AG08396 (cell line): ENCODE measurements at regions not wholly inside any gene's neighbourhood (a gene's known extent, or its start where the extent isn't known, plus 50 kb on each side); places are given as distances from the start of the nearest gene placed in this dataset.
"Not testable (repeated sequence)": the region's sequence is repeated elsewhere in the genome, so short reads cannot be mapped to it uniquely, and the experiment has no call there.

Experiments used
- DNase-seq: peaks from one replicate; pipeline ENCODE4 v3.0.0; 2012; ENCODE audit warnings: low spot score, mixed read lengths

DNA sequence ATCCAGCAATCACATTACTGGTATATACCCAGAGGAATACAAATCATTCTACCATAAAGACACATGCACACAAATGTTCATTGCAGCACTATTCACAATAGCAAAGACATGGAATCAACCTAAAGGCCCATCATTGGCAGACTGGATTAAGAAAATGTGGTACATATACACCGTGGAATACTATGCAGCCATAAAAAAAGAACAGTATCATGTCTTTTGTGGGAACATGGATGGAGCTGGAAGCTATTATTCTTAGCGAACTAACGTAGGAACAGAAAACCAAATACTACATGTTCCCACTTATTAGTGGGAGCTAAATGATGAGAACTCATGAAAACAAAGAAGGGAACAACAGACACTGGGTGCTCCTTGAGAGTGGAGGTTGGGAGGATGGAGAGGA, 60.9 kb downstream of the PGRMC1 start:
- DNase-seq, result not testable (repeated sequence)

- not testable (repeated sequence) for DNase-seq
Measured at GRCh38 chrX:119299812-119300211, 63.7 kb downstream of the PGRMC1 start.

GRCh38 chrX:119303137-119303536, 67.1 kb downstream of the PGRMC1 start:
- no peak for DNase-seq

DNA sequence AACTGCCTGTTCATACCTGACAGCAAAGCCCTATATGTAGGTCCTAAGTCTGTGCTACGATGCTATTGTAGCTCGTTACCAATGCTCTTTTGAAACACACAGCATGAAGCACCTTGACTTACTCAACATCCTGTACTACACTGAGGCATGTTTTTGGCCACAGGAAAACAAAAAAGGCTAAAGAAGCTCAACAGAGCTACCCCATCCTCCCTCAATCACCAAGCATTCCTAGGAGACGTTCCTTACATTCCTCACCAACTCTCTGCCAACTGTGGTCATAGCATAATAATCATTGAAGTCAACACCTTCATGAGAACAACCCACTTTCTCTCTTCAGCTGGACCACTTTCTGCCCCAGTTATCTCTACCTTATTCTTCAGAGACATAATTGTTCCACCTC, 73.7 kb upstream of the SLC25A43 start:
- peak; percentile 17 for DNase-seq

GRCh38 chrX:119331873-119332272, 67.3 kb upstream of the SLC25A43 start:
- not testable (repeated sequence) for DNase-seq

GRCh38 chrX:119332855-119333720, 66.0 kb upstream of the SLC25A43 start:
- not testable (repeated sequence) for DNase-seq

DNA sequence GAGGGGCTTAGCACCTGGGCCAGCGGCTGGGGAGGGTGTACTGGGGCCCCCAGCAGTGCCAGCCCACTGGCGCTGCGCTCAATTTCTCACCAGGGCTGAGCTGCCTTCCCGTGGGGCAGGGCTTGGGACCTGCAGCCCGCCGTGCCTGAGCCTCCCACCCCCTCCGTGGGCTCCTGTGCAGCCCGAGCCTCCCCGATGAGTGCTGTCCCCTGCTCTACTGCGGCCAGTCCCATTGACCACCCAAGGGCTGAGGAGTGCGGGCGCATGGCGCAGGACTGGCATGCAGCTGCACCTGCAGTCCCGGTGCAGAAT, 65.5 kb upstream of the SLC25A43 start:
- DNase-seq, result not testable (repeated sequence)

DNA sequence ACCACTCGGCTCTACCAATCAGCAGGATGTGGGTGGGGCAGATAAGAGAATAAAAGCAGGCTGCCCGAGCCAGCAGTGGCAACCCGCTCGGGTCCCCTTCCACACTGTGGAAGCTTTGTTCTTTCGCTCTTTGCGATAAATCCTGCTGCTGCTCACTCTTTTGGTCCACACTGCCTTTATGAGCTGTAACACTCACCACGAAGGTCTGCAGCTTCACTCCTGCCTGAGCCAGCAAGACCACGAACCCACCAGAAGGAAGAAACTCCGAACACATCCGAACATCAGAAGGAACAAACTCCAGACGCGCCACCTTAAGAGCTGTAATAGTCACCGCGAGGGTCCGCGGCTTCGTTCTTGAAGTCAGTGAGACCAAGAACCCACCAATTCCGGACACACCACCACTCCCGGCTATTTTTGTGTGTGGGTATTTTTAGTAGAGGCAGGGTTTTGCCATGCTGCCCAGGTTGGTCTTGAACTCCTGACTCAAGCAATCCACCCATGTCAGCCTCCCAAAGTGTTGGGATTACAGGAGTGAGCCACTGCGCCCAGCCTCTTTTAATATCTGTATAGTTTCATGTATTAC, 64.6 kb upstream of the SLC25A43 start:
- DNase-seq, result not testable (repeated sequence)

DNA sequence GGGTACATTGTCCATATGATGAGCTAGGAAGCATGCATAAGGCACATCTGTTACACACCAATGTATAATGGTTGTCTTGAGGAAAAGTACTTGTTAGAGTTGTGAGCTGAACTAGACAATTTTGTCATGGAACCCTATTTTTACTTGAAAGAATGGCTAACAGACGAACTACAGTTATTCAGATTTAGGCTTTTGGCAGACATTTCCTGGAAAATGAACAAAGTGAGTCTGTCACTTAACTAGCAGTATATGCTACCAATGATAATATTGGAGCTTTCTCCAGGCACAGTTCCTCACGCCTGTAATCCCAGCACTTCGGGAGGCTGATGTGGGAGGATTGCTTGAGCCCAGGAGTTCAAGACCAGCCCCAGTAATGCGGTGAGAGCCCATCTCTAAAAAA, 61.9 kb upstream of the SLC25A43 start:
- DNase-seq, result no peak

- no peak for DNase-seq
Measured at GRCh38 chrX:119340606-119341205, 58.4 kb upstream of the SLC25A43 start.

DNA sequence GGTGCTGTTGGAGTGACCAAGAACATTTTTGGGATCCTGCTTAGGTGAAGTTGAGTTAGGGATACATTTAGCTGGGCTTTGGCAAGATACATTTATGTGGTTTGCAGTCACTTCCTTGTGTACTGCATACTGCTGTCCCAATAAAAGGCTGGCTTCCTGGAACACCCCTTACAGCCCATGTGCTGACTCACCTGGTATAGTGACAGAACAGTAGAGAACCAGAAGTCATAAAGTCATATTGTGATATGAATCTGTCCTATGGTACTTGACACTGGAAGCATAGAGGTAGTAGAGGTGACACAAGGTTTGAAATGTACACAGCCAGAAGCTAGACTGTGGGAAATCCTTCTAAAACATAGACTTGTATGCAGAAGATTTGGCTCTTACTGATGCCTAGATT, 55.3 kb upstream of the SLC25A43 start:
- no peak for DNase-seq
